B cell (primary cell): ENCODE measurements at regions not wholly inside any gene's neighbourhood (a gene's known extent, or its start where the extent isn't known, plus 50 kb on each side); places are given as distances from the start of the nearest gene placed in this dataset.

Source experiments
- ATAC-seq: fragments of 200-7000 bp; cut with Tn5 transposase; one replicate; pipeline ENCODE4 v1.10.0; 2021; ENCODE audit warnings: low read depth, mild to moderate bottlenecking, moderate number of reproducible peaks, moderate library complexity
- CTCF ChIA-PET: fragments of 350-600 bp; sonication (Branson Sonifier 250); formaldehyde crosslinking; loops from one replicate; lab custom pipeline; 2021; ENCODE audit warnings: antibody characterized with exemption, inconsistent platforms; lab: Charles Lee
- POLR2A ChIA-PET: fragments of 350-600 bp; sonication (Branson Sonifier 250); formaldehyde crosslinking; loops from one replicate; lab custom pipeline; 2021; ENCODE audit warnings: antibody characterized with exemption; lab: Charles Lee
- DNase-seq: peaks from one replicate; pipeline ENCODE4 v3.0.0; 2013
- H2AFZ ChIP-seq: 2 replicates; pipeline ENCODE4 v1.6.1; 2012; ENCODE audit warnings: mild to moderate bottlenecking, low read depth, low read length; ENCODE audit not compliant: insufficient read depth, poor library complexity, severe bottlenecking
- H3K27ac ChIP-seq, 2 donors: 1 replicate in 1 of 2; 2 replicates in 1 of 2; pipeline ENCODE4 v1.5.1; 2012 to 2013; ENCODE audit warnings: low read length in 2 of 2, mild to moderate bottlenecking in 2 of 2, moderate library complexity in 1 of 2
- H3K27me3 ChIP-seq, 4 experiments: fragments of 200-600 bp in 1 of 4; sonication (generic) in 1 of 4; replicated peaks in 1 of 4; 1 replicate in 2 of 4; 2 replicates in 2 of 4; pipeline versions ENCODE4 v1.6.1 to v1.7.0; 2013 to 2016; ENCODE audit warnings: low read length in 3 of 4, mild to moderate bottlenecking in 2 of 4, mixed read lengths in 1 of 4, moderate library complexity in 1 of 4; ENCODE audit not compliant: insufficient read depth in 4 of 4, control insufficient read depth in 3 of 4; ENCODE audit errors: control extremely low read depth in 1 of 4
- H3K36me3 ChIP-seq, 2 experiments: replicated peaks in 1 of 2; 1 replicate in 1 of 2; 2 replicates in 1 of 2; pipeline versions ENCODE4 v1.6.1 to v1.7.1; 2013; ENCODE audit warnings: low read length in 1 of 2; ENCODE audit not compliant: insufficient read depth in 2 of 2, control insufficient read depth in 1 of 2; ENCODE audit errors: control extremely low read depth in 1 of 2, extremely low read depth in 1 of 2
- H3K4me1 ChIP-seq, 2 donors: fragments of 200-600 bp in 1 of 2; sonication (generic) in 1 of 2; 1 replicate in 1 of 2; 2 replicates in 1 of 2; pipeline versions ENCODE4 v1.5.1 to v1.6.1; 2013 to 2017; ENCODE audit warnings: low read length in 2 of 2; ENCODE audit not compliant: control insufficient read depth in 2 of 2, insufficient read depth in 2 of 2
- H3K4me2 ChIP-seq: replicated peaks from 2 replicates; pipeline ENCODE3; 2012; ENCODE audit warnings: mild to moderate bottlenecking, low read depth, low read length; ENCODE audit not compliant: poor library complexity, severe bottlenecking
- H3K4me3 ChIP-seq, 5 experiments: fragments of 200-600 bp in 1 of 5; sonication (generic) in 1 of 5; 1 replicate in 3 of 5; 2 replicates in 2 of 5; pipeline versions ENCODE4 v1.5.1 to v1.7.0; 2011 to 2016; ENCODE audit warnings: low read length in 4 of 5, mild to moderate bottlenecking in 4 of 5, low read depth in 2 of 5, control low read depth in 1 of 5, moderate library complexity in 1 of 5; ENCODE audit not compliant: insufficient read depth in 1 of 5; ENCODE audit errors: control extremely low read depth in 1 of 5, extremely low read depth in 1 of 5
- H3K79me2 ChIP-seq: fragments of 200-600 bp; sonication (generic); one replicate; pipeline ENCODE4 v1.6.0; 2016; ENCODE audit warnings: low read length; ENCODE audit not compliant: control insufficient read depth, insufficient read depth
- H3K9ac ChIP-seq: fragments of 200-600 bp; sonication (generic); 2 replicates; pipeline ENCODE4 v1.6.1; 2017; ENCODE audit warnings: mild to moderate bottlenecking, low read length, moderate library complexity
- H3K9me3 ChIP-seq, 3 donors: one replicate each; pipeline versions ENCODE4 v1.6.1 to v1.7.1; 2013; ENCODE audit warnings: low read length in 2 of 3; ENCODE audit not compliant: control insufficient read depth in 2 of 3, insufficient read depth in 1 of 3; ENCODE audit errors: control extremely low read depth in 1 of 3
- H4K20me1 ChIP-seq: 2 replicates; pipeline ENCODE4 v1.6.0; 2012; ENCODE audit warnings: mild to moderate bottlenecking, low read length; ENCODE audit not compliant: insufficient read depth, control insufficient read depth, poor library complexity, severe bottlenecking
- H3K27ac Mint-ChIP-seq: one replicate; pipeline ENCODE4 v1.8.0; 2021; ENCODE audit warnings: mixed read lengths
- H3K27me3 Mint-ChIP-seq: one replicate; pipeline ENCODE4 v1.8.0; 2021; ENCODE audit warnings: mixed read lengths
- H3K4me1 Mint-ChIP-seq: one replicate; pipeline ENCODE4 v1.8.0; 2021; ENCODE audit warnings: mixed read lengths
- H3K4me3 Mint-ChIP-seq: one replicate; pipeline ENCODE4 v1.8.0; 2021; ENCODE audit warnings: mixed read lengths
- H3K9me3 Mint-ChIP-seq: one replicate; pipeline ENCODE4 v1.8.0; 2022; ENCODE audit warnings: mixed read lengths; ENCODE audit not compliant: insufficient read depth
- CTCF ChIP-seq: fragments of 200-600 bp; IDR thresholded peaks from one replicate; pipeline ENCODE4 v1.8.0; 2022; ENCODE audit warnings: antibody characterized with exemption, mild to moderate bottlenecking
- EZH2 ChIP-seq: IDR thresholded peaks from 2 replicates; pipeline ENCODE4 v1.6.1; 2012; ENCODE audit warnings: borderline replicate concordance, low read depth, mild to moderate bottlenecking, moderate library complexity, low read length; ENCODE audit not compliant: insufficient read depth, poor library complexity, severe bottlenecking
- WGBS: methylation state at CpG from one replicate; pipeline ENCODE4 v1.1.5; 2013; ENCODE audit warnings: missing lambda C conversion rate; ENCODE audit not compliant: insufficient coverage; 5-methylcytosine and 5-hydroxymethylcytosine counted together
- intact Hi-C: fragments of 100-400 bp; cut with micrococcal nuclease; formaldehyde crosslinking; loops from one replicate; pipeline ENCODE4 v1.10.0; 2022

GRCh38 chr7:114255404-114255841 is 159.2 kb upstream of the FOXP2 start:
- Histone ChIP-seq H3K36me3 (no peaks in the 10 kb centered on the region), H3K27me3 (no peaks in the 10 kb centered on the region), H3K9ac (no peak overlapping the region), H3K4me2 (no peak overlapping the region), H3K27ac (no peak overlapping the region), H4K20me1 (no peaks in the 10 kb centered on the region), H2AFZ (no peak overlapping the region), H3K9me3 (peaks cover 0 to 4% (median 0%) of the 10 kb centered on the region in 3 donors), H3K79me2 (no peaks in the 10 kb centered on the region), H3K4me1 (no peaks in the 10 kb centered on the region), H3K4me3 (no peak overlapping the region)
- ATAC-seq, result no peak
- ChIA-PET CTCF (no interaction called here), POLR2A (no interaction called here)
- no peak overlapping the region for H3K4me3 Mint-ChIP-seq
- no peak for DNase-seq
- WGBS, result 92% methylated on average over 14 of the region's 14 CpGs
- TF ChIP-seq EZH2 (no peak), CTCF (no peak)
- H3K27me3 Mint-ChIP-seq, result no peaks in the 10 kb centered on the region
- H3K9me3 Mint-ChIP-seq, result peaks cover 2% of the 10 kb centered on the region
- no peaks in the 10 kb centered on the region for H3K4me1 Mint-ChIP-seq
- intact Hi-C loops, result no loop called here
- no peak overlapping the region for H3K27ac Mint-ChIP-seq

GRCh38 chr7:114243646-114244045 is 171.0 kb upstream of the FOXP2 start:
- intact Hi-C loops, result no loop called here
- no peak for ATAC-seq
- Histone ChIP-seq H3K27me3 (no peaks in the 10 kb centered on the region), H3K27ac (no peak overlapping the region), H3K4me2 (no peak overlapping the region), H2AFZ (no peak overlapping the region), H4K20me1 (no peaks in the 10 kb centered on the region), H3K9ac (no peak overlapping the region), H3K4me1 (no peaks in the 10 kb centered on the region), H3K36me3 (no peaks in the 10 kb centered on the region), H3K4me3 (no peak overlapping the region), H3K9me3 (no peaks in the 10 kb centered on the region), H3K79me2 (no peaks in the 10 kb centered on the region)
- WGBS, result no CpG with 5 or more reads among the region's 3 CpGs
- no peaks in the 10 kb centered on the region for H3K4me1 Mint-ChIP-seq
- no peak for TF ChIP-seq EZH2
- no peak for TF ChIP-seq CTCF
- DNase-seq, result no peak
- H3K4me3 Mint-ChIP-seq, result no peak overlapping the region
- ChIA-PET CTCF (no interaction called here), POLR2A (no interaction called here)
- no peaks in the 10 kb centered on the region for H3K27me3 Mint-ChIP-seq
- no peak overlapping the region for H3K27ac Mint-ChIP-seq
- H3K9me3 Mint-ChIP-seq, result no peaks in the 10 kb centered on the region
